Neural progenitor cell (in vitro differentiated cells): ENCODE measurements at regions not wholly inside any gene's neighbourhood (a gene's known extent, or its start where the extent isn't known, plus 50 kb on each side); places are given as distances from the start of the nearest gene placed in this dataset.

ENCODE experiments used
- DNase-seq: peaks from one replicate; pipeline ENCODE4 v3.0.0-alpha.2; 2016; ENCODE audit warnings: low spot score
- H2AFZ ChIP-seq: fragments of 200-600 bp; sonication (generic); replicated peaks from 2 replicates; pipeline ENCODE4 v1.6.1; 2016; ENCODE audit warnings: antibody characterized with exemption
- H3F3A ChIP-seq: fragments of 200-600 bp; sonication (generic); 2 replicates; pipeline ENCODE4 v1.6.1; 2016; ENCODE audit warnings: antibody characterized with exemption, low read depth
- H3K27ac ChIP-seq: fragments of 200-600 bp; sonication (generic); 2 replicates; pipeline ENCODE4 v1.5.1; 2016; ENCODE audit warnings: mild to moderate bottlenecking
- H3K27me3 ChIP-seq: fragments of 200-600 bp; sonication (generic); 2 replicates; pipeline ENCODE4 v1.6.1; 2016; ENCODE audit warnings: mild to moderate bottlenecking, moderate library complexity
- H3K36me3 ChIP-seq: fragments of 200-600 bp; sonication (generic); 2 replicates; pipeline ENCODE4 v1.5.1; 2016
- H3K4me1 ChIP-seq: fragments of 200-600 bp; sonication (generic); 2 replicates; pipeline ENCODE4 v1.6.1; 2016; ENCODE audit warnings: mixed run types
- H3K4me2 ChIP-seq: fragments of 200-600 bp; sonication (generic); 2 replicates; pipeline ENCODE4 v1.6.1; 2016
- H3K4me3 ChIP-seq: fragments of 200-600 bp; sonication (generic); 2 replicates; pipeline ENCODE4 v1.5.1; 2016
- H3K79me2 ChIP-seq: fragments of 200-600 bp; sonication (generic); 2 replicates; pipeline ENCODE4 v1.6.1; 2016; ENCODE audit warnings: low read depth
- H3K9ac ChIP-seq: fragments of 200-600 bp; sonication (generic); 2 replicates; pipeline ENCODE4 v1.6.1; 2016
- H3K9me3 ChIP-seq: fragments of 200-600 bp; sonication (generic); 2 replicates; pipeline ENCODE4 v1.5.1; 2016; ENCODE audit warnings: low read depth
- H4K20me1 ChIP-seq: fragments of 200-600 bp; sonication (generic); 2 replicates; pipeline ENCODE4 v1.6.1; 2016; ENCODE audit warnings: low read depth
- H3K27ac Mint-ChIP-seq: 3 replicates; pipeline ENCODE4 v1.8.0; 2021; ENCODE audit warnings: mixed read lengths
- H3K27me3 Mint-ChIP-seq: 2 replicates; pipeline ENCODE4 v1.8.0; 2022; ENCODE audit warnings: low read depth, mild to moderate bottlenecking, inconsistent platforms, moderate library complexity, mixed read lengths; ENCODE audit not compliant: insufficient read depth
- H3K36me3 Mint-ChIP-seq: 3 replicates; pipeline ENCODE4 v1.8.0; 2021; ENCODE audit warnings: mixed read lengths
- H3K4me1 Mint-ChIP-seq: 3 replicates; pipeline ENCODE4 v1.8.0; 2021; ENCODE audit warnings: mixed read lengths
- H3K4me3 Mint-ChIP-seq: 3 replicates; pipeline ENCODE4 v1.8.0; 2021; ENCODE audit warnings: mild to moderate bottlenecking, moderate library complexity, mixed read lengths
- H3K9me3 Mint-ChIP-seq: 3 replicates; pipeline ENCODE4 v1.8.0; 2020; ENCODE audit warnings: mixed read lengths
- CTCF ChIP-seq: fragments of 200-600 bp; sonication (generic); IDR thresholded peaks from 2 replicates; pipeline ENCODE4 v1.5.1; 2017; ENCODE audit warnings: antibody characterized with exemption, mild to moderate bottlenecking
- EZH2 ChIP-seq: fragments of 200-600 bp; sonication (generic); IDR thresholded peaks from 2 replicates; pipeline ENCODE4 v1.6.1; 2017; ENCODE audit warnings: antibody characterized with exemption, mild to moderate bottlenecking, moderate library complexity
- EZH2phosphoT487 ChIP-seq: fragments of 200-600 bp; sonication (generic); IDR thresholded peaks from 2 replicates; pipeline ENCODE4 v1.6.1; 2017; ENCODE audit warnings: antibody characterized with exemption

DNA sequence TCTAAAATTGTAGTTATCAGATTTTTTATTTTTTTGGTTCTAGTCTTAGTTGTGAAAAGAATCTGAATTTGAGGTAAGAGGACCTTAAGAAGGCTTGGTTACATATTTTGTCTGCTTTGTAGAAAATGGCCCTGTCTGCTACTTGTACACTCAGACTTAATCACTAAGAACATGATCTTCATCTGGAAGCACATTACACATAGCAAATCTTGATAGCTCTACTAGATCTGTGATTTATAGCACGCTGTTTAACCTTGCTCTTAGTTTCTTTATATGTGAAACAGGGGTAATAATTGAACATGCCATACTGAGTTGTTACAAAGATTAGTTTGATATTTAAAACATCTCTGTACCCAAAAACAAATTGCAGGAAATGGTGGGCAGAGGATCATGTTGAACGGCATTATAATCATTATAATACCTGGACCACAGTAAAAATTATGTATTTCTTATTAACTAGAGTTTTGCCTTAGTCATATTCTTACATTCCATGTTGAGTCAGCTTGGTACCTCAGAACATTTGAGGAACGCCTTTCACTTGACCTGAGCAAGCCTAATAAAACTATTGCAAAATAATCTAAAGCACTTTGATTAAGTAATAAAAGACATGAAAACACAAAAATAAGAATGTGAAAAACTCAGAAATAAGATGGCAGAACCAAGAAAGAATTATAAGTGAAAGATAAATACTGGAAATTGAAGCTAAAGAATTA lies 738.0 kb upstream of the AADAT start:
- no peak overlapping the region for H3K27ac Mint-ChIP-seq
- no peaks in the 10 kb centered on the region for H3K36me3 ChIP-seq
- H3K27me3 ChIP-seq: no peaks in the 10 kb centered on the region
- H3K4me1 ChIP-seq: no peaks in the 10 kb centered on the region
- TF ChIP-seq EZH2 (no peak), EZH2phosphoT487 (no peak), CTCF (no peak)
- no peaks in the 10 kb centered on the region for H3K79me2 ChIP-seq
- H3F3A ChIP-seq: no peaks in the 10 kb centered on the region
- H2AFZ ChIP-seq: no peak overlapping the region
- H3K9me3 ChIP-seq: no peaks in the 10 kb centered on the region
- no peaks in the 10 kb centered on the region for H3K9me3 Mint-ChIP-seq
- no peaks in the 10 kb centered on the region for H3K27me3 Mint-ChIP-seq
- no peak overlapping the region for H3K4me3 Mint-ChIP-seq
- H3K4me2 ChIP-seq: no peak overlapping the region
- no peaks in the 10 kb centered on the region for H3K4me1 Mint-ChIP-seq
- no peak overlapping the region for H3K4me3 ChIP-seq
- no peak overlapping the region for H3K27ac ChIP-seq
- no peaks in the 10 kb centered on the region for H3K36me3 Mint-ChIP-seq
- no peaks in the 10 kb centered on the region for H4K20me1 ChIP-seq
- no peak overlapping the region for H3K9ac ChIP-seq
- no peak for DNase-seq

GRCh38 chr4:170818786-170819185 lies 729.0 kb upstream of the AADAT start:
- no peak for DNase-seq
- Histone ChIP-seq H3K9me3 (peaks cover 4% of the 10 kb centered on the region), H3K4me1 (no peaks in the 10 kb centered on the region), H3K79me2 (no peaks in the 10 kb centered on the region), H3K36me3 (no peaks in the 10 kb centered on the region), H3K27me3 (no peaks in the 10 kb centered on the region), H3K9ac (no peak overlapping the region), H3K4me2 (no peak overlapping the region), H3K4me3 (no peak overlapping the region), H3K27ac (no peak overlapping the region), H2AFZ (no peak overlapping the region), H3F3A (no peaks in the 10 kb centered on the region), H4K20me1 (no peaks in the 10 kb centered on the region)
- Mint-ChIP-seq H3K4me3 (no peak overlapping the region), H3K4me1 (peaks cover 4% of the 10 kb centered on the region), H3K36me3 (no peaks in the 10 kb centered on the region), H3K27me3 (no peaks in the 10 kb centered on the region), H3K27ac (no peak overlapping the region), H3K9me3 (peaks cover 23% of the 10 kb centered on the region)
- TF ChIP-seq CTCF: no peak
- TF ChIP-seq EZH2: no peak
- no peak for TF ChIP-seq EZH2phosphoT487

DNA sequence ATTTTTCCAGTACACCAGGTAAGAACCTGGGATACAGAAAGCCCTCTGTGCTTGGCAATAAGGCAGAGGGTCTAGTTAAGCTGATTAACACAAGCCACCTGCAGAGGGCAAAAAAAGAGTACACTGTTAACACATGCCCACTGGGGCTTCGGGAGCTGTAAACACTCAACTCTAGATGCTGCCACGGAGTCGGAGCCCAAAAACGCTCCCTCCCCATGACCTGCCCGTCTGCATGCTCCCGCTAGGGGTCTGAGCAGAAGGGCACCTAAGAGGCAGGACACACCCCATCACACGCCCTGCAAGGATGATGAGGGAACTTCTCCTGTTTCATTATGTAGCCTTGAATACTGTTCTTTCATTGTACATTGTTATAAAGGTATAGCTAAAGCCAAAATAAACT lies 715.6 kb upstream of the AADAT start:
- no peak overlapping the region for H3K9ac ChIP-seq
- no peaks in the 10 kb centered on the region for H3K27me3 ChIP-seq
- H3F3A ChIP-seq: no peaks in the 10 kb centered on the region
- Mint-ChIP-seq H3K4me3 (no peak overlapping the region), H3K27ac (no peak overlapping the region), H3K4me1 (no peaks in the 10 kb centered on the region), H3K36me3 (no peaks in the 10 kb centered on the region), H3K27me3 (peaks cover 8% of the 10 kb centered on the region), H3K9me3 (no peaks in the 10 kb centered on the region)
- H3K4me2 ChIP-seq: no peak overlapping the region
- H3K36me3 ChIP-seq: no peaks in the 10 kb centered on the region
- no peaks in the 10 kb centered on the region for H3K79me2 ChIP-seq
- no peaks in the 10 kb centered on the region for H4K20me1 ChIP-seq
- no peaks in the 10 kb centered on the region for H3K9me3 ChIP-seq
- TF ChIP-seq EZH2phosphoT487: no peak
- TF ChIP-seq CTCF: peak; percentile 8
- no peak for TF ChIP-seq EZH2
- H3K27ac ChIP-seq: no peak overlapping the region
- no peak overlapping the region for H3K4me3 ChIP-seq
- no peak overlapping the region for H2AFZ ChIP-seq
- no peaks in the 10 kb centered on the region for H3K4me1 ChIP-seq
- DNase-seq: peak; percentile 39
